OCI-LY3 (cell line): ENCODE measurements at regions not wholly inside any gene's neighbourhood (a gene's known extent, or its start where the extent isn't known, plus 50 kb on each side); places are given as distances from the start of the nearest gene placed in this dataset.

Source experiments
- H2AFZ ChIP-seq: fragments of 200-600, 300-600 bp; shearing (Covaris generic); 2 replicates; pipeline ENCODE4 v1.6.0; 2014; ENCODE audit warnings: antibody characterized with exemption, low read depth, low read length
- H3K27ac ChIP-seq: fragments of 200-600, 300-600 bp; sonication (generic); 2 replicates; pipeline ENCODE4 v1.5.1; 2014; ENCODE audit warnings: mild to moderate bottlenecking, low read length, moderate library complexity, mixed read lengths
- H3K27me3 ChIP-seq: fragments of 200-600, 300-600 bp; sonication (generic); 2 replicates; pipeline ENCODE4 v1.6.1; 2014; ENCODE audit warnings: low read depth, low read length, mixed read lengths
- H3K36me3 ChIP-seq: fragments of 200-600, 300-600 bp; sonication (generic); replicated peaks from 2 replicates; pipeline ENCODE3; 2014; ENCODE audit warnings: low read depth, low read length, mixed read lengths
- H3K4me1 ChIP-seq: fragments of 300-600, 200-600 bp; sonication (generic); 2 replicates; pipeline ENCODE4 v1.6.1; 2014; ENCODE audit warnings: low read length, mixed read lengths
- H3K4me2 ChIP-seq: fragments of 200-600, 300-600 bp; sonication (generic); 2 replicates; pipeline ENCODE4 v1.6.1; 2014; ENCODE audit warnings: low read length, mixed read lengths
- H3K4me3 ChIP-seq: fragments of 300-600, 200-600 bp; sonication (generic); 2 replicates; pipeline ENCODE4 v1.5.1; 2014; ENCODE audit warnings: antibody characterized with exemption, mild to moderate bottlenecking, low read length, moderate library complexity
- H3K79me2 ChIP-seq: fragments of 300-600, 200-600 bp; shearing (Covaris generic); 2 replicates; pipeline ENCODE4 v1.6.1; 2014; ENCODE audit warnings: mild to moderate bottlenecking, low read length, mixed read lengths
- H3K9ac ChIP-seq: fragments of 300-600, 200-600 bp; shearing (Covaris generic); 2 replicates; pipeline ENCODE4 v1.6.0; 2014; ENCODE audit warnings: mild to moderate bottlenecking, low read length, moderate library complexity
- H3K9me3 ChIP-seq: fragments of 200-600, 300-600 bp; shearing (Covaris generic); 2 replicates; pipeline ENCODE4 v1.6.1; 2014; ENCODE audit warnings: low read length, mixed read lengths; ENCODE audit not compliant: insufficient read depth
- H4K20me1 ChIP-seq: fragments of 200-600, 300-600 bp; sonication (generic); 2 replicates; pipeline ENCODE4 v1.6.1; 2016; ENCODE audit warnings: low read length, mixed read lengths; ENCODE audit not compliant: insufficient read depth
- CTCF ChIP-seq: fragments of 200-600, 300-600 bp; sonication (generic); IDR thresholded peaks from 2 replicates; pipeline ENCODE4 v1.5.1; 2014; ENCODE audit warnings: antibody characterized with exemption, low read length, low read depth
- EZH2phosphoT487 ChIP-seq: fragments of 200-600 bp; shearing (Covaris generic); IDR thresholded peaks from 2 replicates; pipeline ENCODE4 v1.6.1; 2018; ENCODE audit warnings: antibody characterized with exemption, mixed run types, low read depth

DNA sequence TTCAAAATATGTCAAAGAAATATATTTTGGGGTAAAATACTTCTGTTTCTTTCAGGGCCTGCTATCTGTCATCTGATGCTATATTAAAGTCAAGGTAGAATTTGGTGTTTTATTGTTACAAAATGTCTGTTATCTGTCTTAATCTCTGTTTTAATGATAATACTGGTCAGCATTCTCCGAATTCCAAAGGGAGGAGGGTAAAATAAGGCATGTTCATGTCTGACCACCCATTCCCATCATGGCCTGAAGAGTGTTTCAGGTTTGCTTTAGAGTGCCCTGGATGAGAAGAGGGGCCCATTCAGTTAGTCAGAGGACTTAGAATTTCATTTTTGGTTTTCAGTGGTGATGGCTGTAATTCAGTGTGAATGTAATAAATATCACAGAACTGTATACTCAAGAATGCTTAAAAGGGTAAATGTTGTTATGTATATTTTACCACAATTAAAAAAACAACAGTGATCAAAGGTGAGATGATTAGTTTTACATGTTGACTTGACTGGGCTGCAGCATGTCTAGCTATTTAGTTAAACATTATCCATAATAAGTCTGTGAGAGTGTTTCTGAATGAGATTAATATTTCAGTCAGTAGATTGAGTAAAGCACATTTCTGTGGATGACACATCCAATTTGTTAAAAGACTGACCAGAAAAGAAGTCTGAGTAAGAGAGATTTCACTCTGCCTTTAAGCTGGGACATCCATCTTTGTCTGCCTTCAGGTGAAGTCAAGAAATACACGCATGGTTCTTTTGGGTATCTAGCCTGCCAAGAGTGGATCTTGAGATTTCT is 467.9 kb upstream of the SYT4 start:
- no peak overlapping the region for H3K27ac ChIP-seq
- H2AFZ ChIP-seq = no peak overlapping the region
- H3K79me2 ChIP-seq = no peaks in the 10 kb centered on the region
- H4K20me1 ChIP-seq = no peaks in the 10 kb centered on the region
- H3K36me3 ChIP-seq = no peaks in the 10 kb centered on the region
- no peak overlapping the region for H3K4me3 ChIP-seq
- no peak overlapping the region for H3K9ac ChIP-seq
- H3K9me3 ChIP-seq = peaks cover 4% of the 10 kb centered on the region; the same call in 1 of the 2 replicates
- no peaks in the 10 kb centered on the region for H3K27me3 ChIP-seq
- TF ChIP-seq CTCF (no peak), EZH2phosphoT487 (no peak)
- H3K4me2 ChIP-seq = no peak overlapping the region
- H3K4me1 ChIP-seq = no peaks in the 10 kb centered on the region

- peaks cover 3% of the 10 kb centered on the region for H3K36me3 ChIP-seq
- H4K20me1 ChIP-seq = no peaks in the 10 kb centered on the region
- TF ChIP-seq CTCF = no peak
- TF ChIP-seq EZH2phosphoT487 = no peak
- H2AFZ ChIP-seq = no peak overlapping the region
- no peaks in the 10 kb centered on the region for H3K79me2 ChIP-seq
- H3K4me3 ChIP-seq = no peak overlapping the region
- no peaks in the 10 kb centered on the region for H3K4me1 ChIP-seq
- no peaks in the 10 kb centered on the region for H3K27me3 ChIP-seq
- H3K27ac ChIP-seq = no peak overlapping the region
- H3K4me2 ChIP-seq = no peak overlapping the region
- H3K9me3 ChIP-seq = peaks cover 9% of the 10 kb centered on the region
- no peak overlapping the region for H3K9ac ChIP-seq
Observed at GRCh38 chr18:43751203-43751602, 473.9 kb upstream of the SYT4 start.

GRCh38 chr18:43751835-43752234 is 474.5 kb upstream of the SYT4 start:
- no peak overlapping the region for H3K9ac ChIP-seq

More at GRCh38 chr18:43751835-43752234, 474.5 kb upstream of the SYT4 start:
- H4K20me1 ChIP-seq = no peaks in the 10 kb centered on the region
- H3K4me3 ChIP-seq = no peak overlapping the region
- H3K79me2 ChIP-seq = no peaks in the 10 kb centered on the region
- H3K27ac ChIP-seq = no peak overlapping the region
- H3K4me1 ChIP-seq = peaks cover 5% of the 10 kb centered on the region
- peaks cover 3% of the 10 kb centered on the region for H3K36me3 ChIP-seq
- H3K9me3 ChIP-seq = peaks cover 9% of the 10 kb centered on the region
- no peak overlapping the region for H3K4me2 ChIP-seq
- no peak overlapping the region for H2AFZ ChIP-seq
- H3K27me3 ChIP-seq = no peaks in the 10 kb centered on the region
- TF ChIP-seq CTCF (no peak), EZH2phosphoT487 (no peak)
